T-helper 2 cell treated with Interferon-gamma antibody and Interleukin-4, amounts not matched to agents 5 μg/mL and 100 μg/mL, for 36 hours (primary cell): ENCODE measurements at regions not wholly inside any gene's neighbourhood (a gene's known extent, or its start where the extent isn't known, plus 50 kb on each side); places are given as distances from the start of the nearest gene placed in this dataset.

Source experiments
- DNase-seq: peaks from one replicate; pipeline ENCODE4 v3.0.0; 2021; ENCODE audit warnings: low spot score
- H3K27ac Mint-ChIP-seq: one replicate; pipeline ENCODE4 v1.8.0; 2021; ENCODE audit warnings: mild to moderate bottlenecking, mixed read lengths
- H3K27me3 Mint-ChIP-seq: one replicate; pipeline ENCODE4 v1.8.0; 2021; ENCODE audit warnings: low read depth, mixed read lengths
- H3K36me3 Mint-ChIP-seq: one replicate; pipeline ENCODE4 v1.8.0; 2021; ENCODE audit warnings: low read depth, mixed read lengths
- H3K4me1 Mint-ChIP-seq: one replicate; pipeline ENCODE4 v1.8.0; 2021; ENCODE audit warnings: low read depth, mixed read lengths
- H3K4me3 Mint-ChIP-seq: one replicate; pipeline ENCODE4 v1.8.0; 2022; ENCODE audit warnings: mild to moderate bottlenecking, moderate library complexity, mixed read lengths
- H3K9me3 Mint-ChIP-seq: one replicate; pipeline ENCODE4 v1.8.0; 2021; ENCODE audit warnings: mixed read lengths

DNA sequence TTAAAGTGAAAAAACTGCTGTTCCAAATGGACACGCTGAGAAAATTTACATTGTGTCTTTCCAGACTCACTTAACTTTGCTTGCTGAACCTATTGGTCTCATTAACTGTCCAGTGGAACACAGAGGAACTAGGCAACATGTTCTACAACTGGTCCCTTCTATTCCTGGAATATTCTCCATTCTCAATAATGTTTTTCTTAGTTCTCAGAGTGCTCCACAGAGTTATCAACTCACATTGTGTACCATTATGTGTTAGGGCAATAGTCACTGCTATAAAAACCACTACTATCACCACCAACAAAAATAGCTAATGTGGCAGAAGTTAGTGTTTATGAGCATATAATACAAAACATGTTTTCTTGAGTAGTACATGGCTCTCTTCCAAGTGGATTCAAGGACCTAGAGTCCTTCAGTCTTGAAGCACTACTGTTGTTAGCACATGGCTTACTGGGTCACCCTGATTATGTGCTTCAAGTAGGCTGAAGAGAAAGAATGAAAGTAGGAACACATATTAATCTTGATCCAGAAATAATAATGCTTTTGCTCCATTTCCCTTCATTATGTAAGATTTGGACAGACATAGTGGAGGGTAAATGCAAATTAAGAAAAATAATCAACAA is 865.3 kb upstream of the HS3ST1 start:
- no peaks in the 10 kb centered on the region for H3K36me3 Mint-ChIP-seq
- peaks cover 19% of the 10 kb centered on the region for H3K9me3 Mint-ChIP-seq
- no peak for DNase-seq
- H3K27ac Mint-ChIP-seq: no peak overlapping the region
- no peaks in the 10 kb centered on the region for H3K4me1 Mint-ChIP-seq
- H3K27me3 Mint-ChIP-seq: no peaks in the 10 kb centered on the region
- H3K4me3 Mint-ChIP-seq: no peak overlapping the region

DNA sequence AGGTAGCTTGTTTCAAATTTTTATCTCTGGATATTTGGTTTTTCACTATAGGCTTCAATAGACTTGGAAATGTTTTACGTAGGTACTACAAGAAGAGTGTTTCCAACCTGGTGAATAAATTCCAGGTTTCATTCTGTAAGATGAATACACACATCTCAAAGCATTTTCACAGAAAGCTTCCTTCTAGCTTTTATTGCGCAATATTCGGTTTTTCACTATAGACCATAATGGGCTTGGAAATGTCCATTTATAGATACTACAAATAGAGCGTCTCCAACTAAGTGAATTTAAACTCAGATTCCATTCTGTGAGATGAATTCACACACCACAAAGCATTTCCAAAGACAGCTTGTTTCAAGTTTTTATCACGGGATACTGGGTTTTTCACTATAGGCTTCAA is 857.7 kb upstream of the HS3ST1 start:
- H3K27me3 Mint-ChIP-seq: no peaks in the 10 kb centered on the region
- DNase-seq: no peak
- no peak overlapping the region for H3K4me3 Mint-ChIP-seq
- H3K9me3 Mint-ChIP-seq: peaks cover 27% of the 10 kb centered on the region
- no peaks in the 10 kb centered on the region for H3K36me3 Mint-ChIP-seq
- no peaks in the 10 kb centered on the region for H3K4me1 Mint-ChIP-seq
- H3K27ac Mint-ChIP-seq: no peak overlapping the region

GRCh38 chr4:12270546-12270945 is 841.9 kb upstream of the HS3ST1 start:
- no peaks in the 10 kb centered on the region for H3K36me3 Mint-ChIP-seq
- H3K4me1 Mint-ChIP-seq: no peaks in the 10 kb centered on the region
- no peak overlapping the region for H3K27ac Mint-ChIP-seq
- no peak for DNase-seq
- H3K9me3 Mint-ChIP-seq: peaks cover 14% of the 10 kb centered on the region
- no peak overlapping the region for H3K4me3 Mint-ChIP-seq
- no peaks in the 10 kb centered on the region for H3K27me3 Mint-ChIP-seq

DNA sequence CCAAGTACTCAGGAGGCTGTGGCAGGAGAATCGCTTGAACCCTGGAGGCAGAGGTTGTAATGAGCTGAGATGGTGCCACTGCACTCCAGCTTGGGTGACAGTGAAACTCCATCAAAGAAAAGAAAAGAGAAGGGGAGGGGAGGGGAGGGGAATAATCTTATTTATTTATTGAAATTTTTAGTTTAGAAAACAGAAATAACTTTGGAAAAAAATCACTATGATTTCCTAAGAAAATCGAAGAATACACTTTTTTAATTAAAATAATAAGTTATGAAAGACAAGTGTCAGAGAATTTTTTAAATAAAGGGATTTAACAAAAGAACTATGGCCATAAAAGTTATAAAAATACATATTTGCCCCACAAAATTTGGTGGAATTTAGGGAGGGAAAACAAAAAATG is 836.9 kb upstream of the HS3ST1 start:
- no peak overlapping the region for H3K27ac Mint-ChIP-seq
- no peaks in the 10 kb centered on the region for H3K27me3 Mint-ChIP-seq
- no peak for DNase-seq
- no peaks in the 10 kb centered on the region for H3K4me1 Mint-ChIP-seq
- H3K4me3 Mint-ChIP-seq: no peak overlapping the region
- H3K36me3 Mint-ChIP-seq: no peaks in the 10 kb centered on the region
- H3K9me3 Mint-ChIP-seq: peaks cover 19% of the 10 kb centered on the region

DNA sequence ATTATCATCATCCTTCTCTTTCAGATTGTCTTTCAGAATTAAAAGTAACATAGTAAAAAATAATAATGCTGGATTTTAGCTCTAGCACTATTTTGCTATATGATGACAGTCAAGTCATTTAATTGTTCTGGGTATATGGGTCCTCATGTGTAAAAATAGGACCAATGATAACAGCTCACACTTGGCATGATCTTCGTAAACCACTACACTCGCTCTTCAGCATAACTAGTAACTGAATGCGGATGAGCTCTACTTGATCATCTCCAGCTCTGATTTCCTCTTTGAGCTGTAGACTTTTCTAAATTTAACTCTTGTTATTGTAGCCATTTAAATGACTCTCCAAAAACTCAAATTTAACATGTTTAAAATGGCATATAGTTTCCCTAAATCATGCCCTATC is 831.8 kb upstream of the HS3ST1 start:
- no peaks in the 10 kb centered on the region for H3K4me1 Mint-ChIP-seq
- no peaks in the 10 kb centered on the region for H3K36me3 Mint-ChIP-seq
- H3K4me3 Mint-ChIP-seq: no peak overlapping the region
- no peak for DNase-seq
- no peaks in the 10 kb centered on the region for H3K27me3 Mint-ChIP-seq
- H3K9me3 Mint-ChIP-seq: peaks cover 29% of the 10 kb centered on the region
- no peak overlapping the region for H3K27ac Mint-ChIP-seq

- H3K9me3 Mint-ChIP-seq: peaks cover 36% of the 10 kb centered on the region
Observed at GRCh38 chr4:12244973-12245372, 816.3 kb upstream of the HS3ST1 start.

DNA sequence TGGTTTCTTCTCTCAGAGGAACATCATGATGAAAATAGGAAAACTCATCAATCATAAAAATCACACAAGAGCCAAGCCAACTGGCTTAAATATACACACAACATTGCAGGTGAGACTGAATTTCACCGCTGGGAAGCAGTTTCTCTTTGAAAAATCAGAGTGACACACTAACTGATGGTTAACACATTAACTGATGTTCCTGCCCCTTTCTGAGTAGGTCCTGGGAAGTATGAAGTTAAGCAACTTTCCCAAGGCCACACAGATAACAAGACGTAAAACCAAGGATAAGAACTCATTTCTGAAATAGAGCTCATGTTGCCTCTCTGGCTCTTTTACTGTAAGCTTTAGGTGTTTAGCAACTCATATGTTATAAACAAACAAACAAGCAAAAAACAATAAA is 813.7 kb upstream of the HS3ST1 start:
- H3K4me1 Mint-ChIP-seq: no peaks in the 10 kb centered on the region
- no peaks in the 10 kb centered on the region for H3K27me3 Mint-ChIP-seq
- no peaks in the 10 kb centered on the region for H3K36me3 Mint-ChIP-seq
- DNase-seq: no peak
- no peak overlapping the region for H3K4me3 Mint-ChIP-seq
- peaks cover 45% of the 10 kb centered on the region for H3K9me3 Mint-ChIP-seq
- no peak overlapping the region for H3K27ac Mint-ChIP-seq

More at GRCh38 chr4:12244973-12245372, 816.3 kb upstream of the HS3ST1 start:
- no peaks in the 10 kb centered on the region for H3K4me1 Mint-ChIP-seq
- DNase-seq: no peak
- no peak overlapping the region for H3K27ac Mint-ChIP-seq
- no peaks in the 10 kb centered on the region for H3K27me3 Mint-ChIP-seq
- no peaks in the 10 kb centered on the region for H3K36me3 Mint-ChIP-seq
- no peak overlapping the region for H3K4me3 Mint-ChIP-seq

DNA sequence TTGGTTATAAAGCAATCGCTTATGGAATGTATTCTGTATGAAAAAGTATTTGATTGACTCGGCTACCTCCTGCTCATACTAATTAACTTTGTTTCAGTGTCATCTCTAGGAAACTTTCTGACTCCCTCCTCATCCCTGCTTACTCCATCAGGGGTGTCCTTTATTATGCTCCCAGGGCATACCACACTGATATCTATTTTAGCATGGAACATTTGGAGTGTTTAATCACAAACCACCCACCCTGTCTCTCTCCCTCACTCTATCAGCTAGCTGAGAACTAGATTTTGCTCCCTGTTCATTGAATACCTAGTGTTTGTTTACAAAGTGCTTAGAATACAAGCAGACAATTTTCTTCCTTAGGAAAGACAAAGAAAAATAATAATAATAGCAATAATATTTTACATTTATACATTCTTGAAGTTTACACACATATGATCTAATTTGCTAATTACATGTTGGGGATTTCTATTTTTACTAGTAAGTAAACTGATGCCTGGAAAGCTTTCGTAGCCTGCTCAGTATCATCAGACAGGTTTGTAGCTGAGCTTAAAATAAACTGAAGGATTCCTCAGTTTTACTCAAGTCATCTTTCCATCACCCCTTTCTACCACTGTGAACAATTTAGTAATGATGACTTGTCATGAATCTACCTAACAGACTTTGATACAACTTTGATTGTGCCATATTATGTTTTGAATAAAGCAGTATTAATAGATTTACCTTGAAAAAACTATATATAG is 811.4 kb upstream of the HS3ST1 start:
- Mint-ChIP-seq H3K27me3 (no peaks in the 10 kb centered on the region), H3K27ac (no peak overlapping the region), H3K9me3 (peaks cover 39% of the 10 kb centered on the region), H3K4me3 (no peak overlapping the region), H3K36me3 (no peaks in the 10 kb centered on the region), H3K4me1 (no peaks in the 10 kb centered on the region)
- no peak for DNase-seq

DNA sequence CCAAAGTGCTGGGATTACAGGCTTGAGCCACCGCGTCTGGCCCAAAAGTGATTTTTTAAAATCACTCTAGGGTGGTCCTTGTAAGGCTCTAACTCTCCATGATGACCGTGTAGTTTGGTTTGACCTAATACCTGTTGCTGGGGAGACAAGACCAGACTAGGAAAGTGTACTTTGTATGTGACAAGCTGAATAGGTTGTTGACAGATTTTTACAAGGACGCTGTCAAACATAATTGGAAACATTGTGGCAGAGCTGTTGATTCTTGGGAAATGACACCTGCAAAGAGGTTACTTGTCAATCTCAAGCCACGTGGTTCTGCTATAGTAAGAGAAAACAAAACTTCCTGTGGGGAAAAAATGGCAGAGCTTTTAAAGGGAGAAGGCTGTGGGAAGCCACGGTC is 802.4 kb upstream of the HS3ST1 start:
- Mint-ChIP-seq H3K4me1 (no peaks in the 10 kb centered on the region), H3K27me3 (no peaks in the 10 kb centered on the region), H3K9me3 (peaks cover 22% of the 10 kb centered on the region), H3K4me3 (no peak overlapping the region), H3K36me3 (no peaks in the 10 kb centered on the region), H3K27ac (no peak overlapping the region)
- no peak for DNase-seq

GRCh38 chr4:12221031-12221430 is 792.3 kb upstream of the HS3ST1 start:
- no peak overlapping the region for H3K27ac Mint-ChIP-seq
- no peaks in the 10 kb centered on the region for H3K27me3 Mint-ChIP-seq
- H3K9me3 Mint-ChIP-seq: peaks cover 28% of the 10 kb centered on the region
- no peaks in the 10 kb centered on the region for H3K36me3 Mint-ChIP-seq
- no peak overlapping the region for H3K4me3 Mint-ChIP-seq
- H3K4me1 Mint-ChIP-seq: no peaks in the 10 kb centered on the region
- no peak for DNase-seq

DNA sequence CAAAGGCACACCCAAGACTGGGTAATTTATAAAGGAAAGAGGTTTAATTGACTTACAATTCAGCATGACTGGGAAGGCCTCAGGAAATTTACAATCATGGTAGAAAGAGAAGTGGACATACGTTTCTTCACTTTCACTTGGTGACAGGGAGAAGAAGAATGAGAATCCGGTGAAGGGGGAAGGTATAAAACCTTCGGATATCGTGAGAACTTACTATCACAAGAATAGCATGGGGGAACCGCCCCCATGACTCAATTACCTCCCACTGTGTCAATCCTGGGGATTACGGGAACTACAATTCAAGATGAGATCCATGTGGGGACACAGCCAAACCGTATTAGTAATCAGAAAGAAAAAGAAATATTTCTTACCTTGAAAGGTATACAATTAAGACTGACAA is 782.9 kb upstream of the HS3ST1 start:
- DNase-seq: no peak
- Mint-ChIP-seq H3K36me3 (no peaks in the 10 kb centered on the region), H3K4me3 (no peak overlapping the region), H3K4me1 (no peaks in the 10 kb centered on the region), H3K9me3 (peaks cover 9% of the 10 kb centered on the region), H3K27ac (no peak overlapping the region), H3K27me3 (no peaks in the 10 kb centered on the region)

DNA sequence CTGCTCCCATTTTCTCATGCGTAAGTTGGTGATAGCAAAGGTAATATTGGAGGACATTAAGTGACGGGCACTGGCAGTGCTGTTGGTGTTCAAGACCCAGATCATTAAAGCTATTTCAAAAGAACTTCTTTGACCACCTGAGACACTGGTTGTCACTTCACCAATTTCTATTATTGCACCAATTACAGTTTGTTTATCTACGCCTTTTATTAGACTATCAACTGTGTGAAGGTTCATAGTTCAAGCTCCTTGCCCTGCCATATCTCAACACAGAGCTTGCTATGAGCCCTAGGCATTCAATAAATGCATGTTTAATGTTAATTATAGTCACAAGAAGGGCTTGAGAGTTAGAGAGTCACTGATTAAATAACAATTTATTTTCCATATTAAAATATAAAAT is 778.7 kb upstream of the HS3ST1 start:
- Mint-ChIP-seq H3K27me3 (no peaks in the 10 kb centered on the region), H3K4me1 (no peaks in the 10 kb centered on the region), H3K9me3 (peaks cover 23% of the 10 kb centered on the region), H3K36me3 (no peaks in the 10 kb centered on the region), H3K27ac (no peak overlapping the region), H3K4me3 (no peak overlapping the region)
- DNase-seq: no peak

GRCh38 chr4:12206091-12206490 is 777.4 kb upstream of the HS3ST1 start:
- no peak for DNase-seq
- H3K27me3 Mint-ChIP-seq: no peaks in the 10 kb centered on the region
- H3K9me3 Mint-ChIP-seq: peaks cover 22% of the 10 kb centered on the region
- no peaks in the 10 kb centered on the region for H3K4me1 Mint-ChIP-seq
- H3K36me3 Mint-ChIP-seq: no peaks in the 10 kb centered on the region
- H3K27ac Mint-ChIP-seq: no peak overlapping the region
- H3K4me3 Mint-ChIP-seq: no peak overlapping the region

GRCh38 chr4:12203945-12204344 is 775.3 kb upstream of the HS3ST1 start:
- H3K36me3 Mint-ChIP-seq: no peaks in the 10 kb centered on the region
- no peak for DNase-seq
- no peaks in the 10 kb centered on the region for H3K27me3 Mint-ChIP-seq
- H3K4me1 Mint-ChIP-seq: no peaks in the 10 kb centered on the region
- no peak overlapping the region for H3K27ac Mint-ChIP-seq
- no peak overlapping the region for H3K4me3 Mint-ChIP-seq
- peaks cover 41% of the 10 kb centered on the region for H3K9me3 Mint-ChIP-seq

DNA sequence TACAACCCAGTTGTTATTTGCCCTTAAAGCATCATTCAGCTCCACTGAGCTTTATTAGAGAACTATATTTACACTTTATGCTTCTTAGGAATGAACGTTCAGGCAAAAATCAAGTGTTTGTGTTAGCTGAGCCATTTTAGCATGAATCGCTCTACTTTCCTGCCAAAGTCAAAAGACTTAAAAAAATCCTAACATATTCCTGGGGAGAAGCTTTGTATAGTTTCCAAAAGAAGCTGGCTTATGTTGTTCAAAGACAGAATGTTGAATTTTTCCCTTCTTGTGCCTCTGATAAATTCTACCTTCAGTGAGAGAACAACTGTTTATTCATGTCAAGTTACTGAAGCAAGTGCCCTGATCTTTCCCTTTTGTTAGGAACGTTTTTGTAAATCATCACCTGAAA is 771.5 kb upstream of the HS3ST1 start:
- Mint-ChIP-seq H3K4me1 (no peaks in the 10 kb centered on the region), H3K4me3 (no peak overlapping the region), H3K27me3 (no peaks in the 10 kb centered on the region), H3K36me3 (no peaks in the 10 kb centered on the region), H3K27ac (no peak overlapping the region), H3K9me3 (peaks cover 48% of the 10 kb centered on the region)
- DNase-seq: no peak
